Activated naive CD4-positive, alpha-beta T cell treated with anti-CD3 and anti-CD28 coated beads, Interleukin-2, amount 10 ng/mL, durations not matched to agents 7 days and 5 days (primary cell): ENCODE measurements at regions not wholly inside any gene's neighbourhood (a gene's known extent, or its start where the extent isn't known, plus 50 kb on each side); places are given as distances from the start of the nearest gene placed in this dataset.
"Not testable (repeated sequence)": the region's sequence is repeated elsewhere in the genome, so short reads cannot be mapped to it uniquely, and the experiment has no call there.

Source experiments
- CTCF ChIA-PET: fragments of 350-600 bp; sonication (Branson Sonifier 250); formaldehyde crosslinking; loops from one replicate; lab custom pipeline; 2021; ENCODE audit warnings: antibody characterized with exemption; lab: Charles Lee
- DNase-seq: peaks from one replicate; pipeline ENCODE4 v3.0.0-alpha.2; 2020
- H3K27ac Mint-ChIP-seq: one replicate; pipeline ENCODE4 v1.8.0; 2021; ENCODE audit warnings: mild to moderate bottlenecking, moderate library complexity, mixed read lengths
- H3K27me3 Mint-ChIP-seq: one replicate; pipeline ENCODE4 v1.8.0; 2021; ENCODE audit warnings: mild to moderate bottlenecking, mixed read lengths
- H3K36me3 Mint-ChIP-seq: one replicate; pipeline ENCODE4 v1.8.0; 2021; ENCODE audit warnings: mixed read lengths
- H3K4me1 Mint-ChIP-seq: one replicate; pipeline ENCODE4 v1.8.0; 2021; ENCODE audit warnings: mixed read lengths
- H3K4me3 Mint-ChIP-seq: one replicate; pipeline ENCODE4 v1.8.0; 2021; ENCODE audit warnings: mild to moderate bottlenecking, moderate library complexity, mixed read lengths
- H3K9me3 Mint-ChIP-seq: one replicate; pipeline ENCODE4 v1.8.0; 2021; ENCODE audit warnings: mixed read lengths

DNA sequence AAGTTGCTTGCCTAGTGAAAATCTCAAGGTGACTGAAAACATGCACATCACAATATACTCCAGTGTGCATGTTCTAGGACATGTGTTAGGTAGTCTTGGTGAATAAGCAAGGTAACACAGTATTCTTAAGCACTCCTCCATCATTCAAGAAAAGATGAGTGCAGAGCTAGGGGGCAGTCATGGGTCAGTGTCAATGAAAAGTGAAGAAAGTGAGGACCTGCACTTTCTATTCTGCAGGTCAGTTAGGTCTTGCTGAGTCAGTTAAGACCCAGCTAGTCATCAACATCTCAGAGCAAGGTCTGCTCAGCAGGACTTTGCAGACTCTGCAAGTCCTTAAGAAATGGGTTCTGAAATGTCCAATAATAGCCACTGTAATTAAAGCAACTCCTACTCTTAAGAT is 754.1 kb downstream of the TTLL7 start:
- H3K4me3 Mint-ChIP-seq, H3K27ac Mint-ChIP-seq, H3K27me3 Mint-ChIP-seq, H3K9me3 Mint-ChIP-seq, CTCF ChIA-PET, H3K36me3 Mint-ChIP-seq, DNase-seq, H3K4me1 Mint-ChIP-seq: not testable (repeated sequence)

DNA sequence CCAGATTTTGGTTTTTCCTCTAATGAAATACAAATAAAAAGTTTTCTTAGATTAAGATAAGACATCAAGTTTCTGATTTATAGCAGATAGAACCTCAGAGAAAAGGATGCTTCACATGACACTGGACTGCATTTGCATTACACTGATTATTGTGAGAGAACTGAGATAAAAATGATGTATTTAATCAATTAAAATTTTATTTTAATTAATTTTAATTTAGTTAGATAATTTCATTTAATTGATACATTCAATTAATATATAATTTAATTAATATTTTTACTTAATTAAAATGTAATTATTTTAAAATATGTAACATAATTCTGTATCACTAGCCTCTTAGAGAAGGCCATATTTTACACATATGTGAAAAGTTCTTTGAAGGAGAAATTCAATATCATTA is 759.4 kb downstream of the TTLL7 start:
- H3K27me3 Mint-ChIP-seq, H3K9me3 Mint-ChIP-seq, H3K27ac Mint-ChIP-seq, CTCF ChIA-PET, H3K4me1 Mint-ChIP-seq, H3K36me3 Mint-ChIP-seq, DNase-seq, H3K4me3 Mint-ChIP-seq: not testable (repeated sequence)

DNA sequence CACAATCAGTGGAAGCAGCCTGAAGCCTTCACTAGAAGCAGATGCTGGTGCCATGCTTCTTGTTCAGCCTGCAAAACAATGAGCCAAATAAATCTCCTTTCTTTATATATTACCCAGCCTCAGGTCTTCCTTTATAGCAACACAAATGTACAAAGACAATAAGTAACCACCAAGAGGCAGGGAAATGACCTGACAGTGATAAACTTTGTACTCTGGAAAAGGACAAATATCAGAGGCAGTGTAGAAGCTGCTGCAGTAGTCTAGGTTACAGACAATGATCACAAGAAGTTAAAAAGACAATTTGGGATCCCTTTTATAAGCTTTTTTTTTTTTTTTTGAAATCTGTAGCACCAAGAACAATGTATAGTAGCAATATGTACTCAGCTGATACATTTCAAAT is 760.3 kb downstream of the TTLL7 start:
- H3K4me3 Mint-ChIP-seq, H3K4me1 Mint-ChIP-seq, H3K36me3 Mint-ChIP-seq, CTCF ChIA-PET, H3K27ac Mint-ChIP-seq, H3K9me3 Mint-ChIP-seq, H3K27me3 Mint-ChIP-seq, DNase-seq: not testable (repeated sequence)

DNA sequence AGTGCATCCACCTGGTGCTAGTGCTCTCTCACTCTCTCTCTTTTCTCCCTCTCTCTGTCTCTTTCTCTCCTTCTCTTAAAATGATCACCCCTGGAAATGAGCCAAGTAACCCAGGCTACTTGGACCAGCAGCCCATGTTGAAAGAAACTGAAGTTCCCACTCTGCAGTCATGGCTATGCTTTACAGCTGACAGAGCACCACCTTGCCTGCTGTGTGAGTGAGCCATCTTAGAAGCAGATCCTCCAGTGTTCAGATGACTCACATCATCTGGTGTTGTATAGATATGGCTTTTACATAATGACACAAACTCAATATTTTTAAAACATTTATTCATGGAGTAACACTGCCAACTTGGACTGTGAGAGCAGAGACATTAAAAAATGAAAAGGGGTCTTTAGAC is 779.1 kb downstream of the TTLL7 start:
- H3K36me3 Mint-ChIP-seq, H3K4me3 Mint-ChIP-seq, H3K9me3 Mint-ChIP-seq, DNase-seq, H3K27me3 Mint-ChIP-seq, CTCF ChIA-PET, H3K4me1 Mint-ChIP-seq, H3K27ac Mint-ChIP-seq: not testable (repeated sequence)

DNA sequence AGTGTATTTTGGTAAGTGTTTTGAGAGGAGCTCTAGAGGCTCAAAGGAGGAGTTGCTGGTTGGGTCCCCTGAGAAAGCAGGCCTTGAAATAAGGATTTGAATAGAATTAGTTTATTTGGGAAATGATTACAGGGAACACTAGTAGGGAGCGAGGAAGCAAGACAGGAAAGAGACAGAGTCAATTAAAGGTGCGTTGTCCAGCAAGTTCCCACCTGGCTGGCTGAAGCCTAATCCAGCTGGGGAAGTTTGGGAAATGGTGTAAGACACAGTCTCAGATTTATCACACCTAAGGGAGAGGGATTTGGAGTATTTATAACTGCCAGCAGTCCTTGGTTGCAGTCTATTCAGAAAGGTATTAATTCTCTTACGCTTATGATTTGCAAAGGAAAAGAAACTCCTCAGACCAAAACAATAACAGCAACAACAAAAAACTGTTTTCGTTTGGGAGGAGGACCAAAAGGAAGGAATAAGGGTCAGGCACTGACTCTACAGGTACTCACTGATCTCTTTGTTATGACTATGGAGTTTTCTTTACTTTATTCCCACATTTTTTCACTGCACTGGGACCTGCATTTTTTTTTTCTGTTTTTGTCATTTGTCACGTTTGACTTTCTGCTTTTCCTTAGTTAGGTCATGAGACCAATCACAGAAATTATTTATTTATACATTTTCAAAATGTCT is 780.8 kb downstream of the TTLL7 start:
- CTCF ChIA-PET, H3K27me3 Mint-ChIP-seq, H3K36me3 Mint-ChIP-seq, H3K4me1 Mint-ChIP-seq, DNase-seq, H3K9me3 Mint-ChIP-seq, H3K27ac Mint-ChIP-seq, H3K4me3 Mint-ChIP-seq: not testable (repeated sequence)

DNA sequence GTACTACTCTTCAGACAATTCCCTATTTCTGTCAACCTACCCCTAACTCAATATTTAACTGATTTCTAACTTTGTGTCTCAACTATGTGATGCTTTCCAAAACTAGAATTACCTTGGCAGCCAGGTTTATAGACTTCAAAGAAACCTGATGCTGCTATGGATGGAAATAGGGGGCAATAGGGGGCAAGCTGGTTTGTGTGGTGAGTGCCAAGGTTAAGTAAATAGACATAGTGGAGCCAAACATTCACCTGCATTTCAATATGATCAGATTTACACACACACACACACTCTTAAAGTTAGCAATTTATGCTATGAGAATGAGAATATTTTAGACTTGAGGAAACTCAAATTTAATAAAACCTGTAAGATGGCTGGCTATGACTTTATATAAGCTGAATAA is 784.6 kb downstream of the TTLL7 start:
- H3K27me3 Mint-ChIP-seq, CTCF ChIA-PET, DNase-seq, H3K9me3 Mint-ChIP-seq, H3K36me3 Mint-ChIP-seq, H3K4me1 Mint-ChIP-seq, H3K27ac Mint-ChIP-seq, H3K4me3 Mint-ChIP-seq: not testable (repeated sequence)

DNA sequence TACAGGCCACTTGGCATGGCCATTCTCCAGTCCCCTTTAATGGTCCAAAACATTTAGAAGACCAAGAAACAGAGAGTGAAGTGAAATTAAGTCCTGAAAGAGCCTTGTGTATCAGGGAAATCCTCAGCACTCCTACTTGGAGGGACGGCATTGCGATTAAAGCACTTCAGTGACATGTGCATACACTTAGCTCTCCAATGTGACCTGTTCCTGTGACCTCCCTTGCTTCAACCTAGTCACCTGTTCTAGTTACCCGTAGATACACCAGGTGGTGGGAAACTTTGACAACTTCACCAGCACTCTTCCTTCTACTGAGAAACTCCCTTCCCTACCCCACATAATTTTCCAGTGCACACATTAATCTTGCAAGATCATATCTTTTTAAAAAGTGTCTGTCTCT is 785.3 kb downstream of the TTLL7 start:
- H3K36me3 Mint-ChIP-seq, CTCF ChIA-PET, H3K9me3 Mint-ChIP-seq: not testable (repeated sequence)

DNA sequence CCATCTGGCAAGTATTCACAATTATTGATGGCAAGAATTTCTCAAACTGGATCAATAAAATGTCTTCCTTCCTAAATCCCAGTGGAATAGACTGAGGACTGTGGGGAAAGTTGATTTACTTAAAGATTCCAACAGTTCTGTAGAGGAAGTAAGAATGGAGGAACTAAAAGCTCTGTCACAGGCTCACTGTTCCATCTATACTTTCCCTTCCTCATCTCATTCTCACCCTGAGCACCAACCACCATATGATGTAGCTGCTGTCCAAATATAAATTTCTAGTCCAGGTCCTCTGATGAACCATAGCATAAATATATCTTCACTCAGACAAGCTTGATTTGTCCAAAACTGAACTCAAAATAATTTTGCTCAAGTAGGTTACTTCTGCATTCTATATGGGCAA is 786.9 kb downstream of the TTLL7 start:
- not testable (repeated sequence) for H3K4me1 Mint-ChIP-seq, DNase-seq, H3K4me3 Mint-ChIP-seq, H3K27me3 Mint-ChIP-seq, H3K9me3 Mint-ChIP-seq, H3K36me3 Mint-ChIP-seq, H3K27ac Mint-ChIP-seq
- CTCF ChIA-PET = interaction anchor here (0.6 kb wide), 1 partner anchor 649 kb away, joined by 3 read pairs; no protein-coding TSS in a partner anchor

More for the DNA sequence above, 785.3 kb downstream of the TTLL7 start:
- H3K4me3 Mint-ChIP-seq, H3K27ac Mint-ChIP-seq, H3K4me1 Mint-ChIP-seq, H3K27me3 Mint-ChIP-seq, DNase-seq: not testable (repeated sequence)

DNA sequence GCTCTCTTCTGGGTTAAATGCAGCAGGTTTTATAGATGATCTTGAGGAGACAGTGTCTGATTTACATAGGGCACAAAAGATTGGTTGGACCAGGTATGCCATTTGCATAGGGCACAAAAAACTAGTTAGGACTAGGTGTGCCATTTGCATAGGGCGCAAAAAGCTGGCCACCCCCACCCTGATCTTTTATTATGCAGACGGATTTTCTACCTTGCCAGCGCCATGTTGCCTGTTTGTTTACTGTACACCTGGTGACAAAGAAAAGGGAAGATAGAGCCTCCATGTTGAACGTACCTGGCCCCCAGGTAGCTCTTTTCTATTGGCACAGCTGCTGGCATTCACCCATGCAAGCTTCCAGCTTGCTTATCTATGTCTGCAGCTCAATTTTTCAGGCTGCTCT is 790.4 kb downstream of the TTLL7 start:
- CTCF ChIA-PET, H3K36me3 Mint-ChIP-seq, H3K4me3 Mint-ChIP-seq: not testable (repeated sequence)

DNA sequence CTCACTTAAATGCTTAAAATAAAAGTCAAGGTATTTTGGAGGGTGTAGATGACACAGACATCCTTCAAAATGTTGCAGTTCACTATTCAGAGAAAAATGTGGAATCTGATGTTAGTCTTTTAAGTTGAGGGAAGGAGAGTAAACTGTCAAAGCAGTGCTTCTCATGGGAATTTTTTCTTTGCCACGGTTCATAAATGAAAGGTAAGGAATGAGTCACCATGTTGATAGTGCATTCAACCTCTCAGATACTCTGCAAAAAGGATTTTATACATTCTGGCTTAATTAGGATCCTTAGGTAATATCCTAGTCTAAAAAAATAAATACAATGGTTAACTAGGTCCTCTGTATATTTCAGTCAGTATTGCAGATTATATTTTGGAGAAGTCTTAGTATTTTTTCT is 804.3 kb downstream of the TTLL7 start:
- H3K9me3 Mint-ChIP-seq, DNase-seq, H3K4me3 Mint-ChIP-seq, H3K27ac Mint-ChIP-seq, H3K27me3 Mint-ChIP-seq, H3K4me1 Mint-ChIP-seq, CTCF ChIA-PET, H3K36me3 Mint-ChIP-seq: not testable (repeated sequence)

More for the DNA sequence above, 790.4 kb downstream of the TTLL7 start:
- DNase-seq, H3K27ac Mint-ChIP-seq, H3K27me3 Mint-ChIP-seq, H3K9me3 Mint-ChIP-seq, H3K4me1 Mint-ChIP-seq: not testable (repeated sequence)

DNA sequence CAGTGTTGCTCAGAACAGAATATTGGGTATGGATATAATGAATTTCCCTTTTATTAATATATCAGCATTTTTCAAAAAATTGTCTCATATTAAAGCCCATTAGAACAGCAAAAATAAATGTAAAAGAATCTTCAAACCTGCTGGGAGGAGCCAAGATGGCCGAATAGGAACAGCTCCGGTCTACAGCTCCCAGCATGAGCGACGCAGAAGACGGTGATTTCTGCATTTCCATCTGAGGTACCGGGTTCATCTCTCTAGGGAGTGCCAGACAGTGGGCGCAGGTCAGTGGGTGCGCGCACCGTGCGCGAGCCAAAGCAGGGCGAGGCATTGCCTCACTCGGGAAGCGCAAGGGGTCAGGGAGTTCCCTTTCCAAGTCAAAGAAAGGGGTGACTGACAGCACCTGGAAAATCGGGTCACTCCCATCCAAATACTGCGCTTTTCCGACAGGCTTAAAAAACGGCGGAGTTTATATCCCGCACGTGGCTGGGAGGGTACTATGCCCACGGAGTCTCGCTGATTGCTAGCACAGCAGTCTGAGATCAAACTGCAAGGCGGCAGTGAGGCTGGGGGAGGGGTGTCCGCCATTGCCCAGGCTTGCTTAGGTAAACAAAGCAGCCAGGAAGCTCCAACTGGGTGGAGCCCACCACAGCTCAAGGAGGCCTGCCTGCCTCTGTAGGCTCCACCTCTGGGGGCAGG is 816.8 kb downstream of the TTLL7 start:
- CTCF ChIA-PET, H3K27me3 Mint-ChIP-seq, H3K4me3 Mint-ChIP-seq, H3K9me3 Mint-ChIP-seq, DNase-seq, H3K4me1 Mint-ChIP-seq, H3K27ac Mint-ChIP-seq, H3K36me3 Mint-ChIP-seq: not testable (repeated sequence)

DNA sequence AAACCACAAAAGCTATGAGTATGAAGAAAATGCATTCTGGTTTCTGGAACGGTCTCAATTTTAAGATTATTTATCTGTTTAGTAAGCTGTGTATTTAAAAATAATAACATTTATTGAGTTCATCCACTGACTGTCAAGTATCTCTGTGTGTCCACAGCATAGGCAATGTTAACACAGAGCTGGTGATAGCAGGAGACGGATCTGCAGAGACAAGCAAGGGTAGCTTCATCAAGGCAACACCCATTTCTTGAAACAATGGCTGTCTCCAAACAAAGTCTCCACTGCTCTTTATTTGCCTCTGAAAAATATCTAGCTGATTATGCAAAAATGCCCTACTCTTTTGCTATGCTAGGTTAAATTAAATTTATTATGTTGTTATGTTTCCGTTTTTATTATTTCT is 818.3 kb downstream of the TTLL7 start:
- CTCF ChIA-PET, H3K27me3 Mint-ChIP-seq, DNase-seq, H3K4me1 Mint-ChIP-seq, H3K4me3 Mint-ChIP-seq, H3K27ac Mint-ChIP-seq, H3K36me3 Mint-ChIP-seq, H3K9me3 Mint-ChIP-seq: not testable (repeated sequence)

DNA sequence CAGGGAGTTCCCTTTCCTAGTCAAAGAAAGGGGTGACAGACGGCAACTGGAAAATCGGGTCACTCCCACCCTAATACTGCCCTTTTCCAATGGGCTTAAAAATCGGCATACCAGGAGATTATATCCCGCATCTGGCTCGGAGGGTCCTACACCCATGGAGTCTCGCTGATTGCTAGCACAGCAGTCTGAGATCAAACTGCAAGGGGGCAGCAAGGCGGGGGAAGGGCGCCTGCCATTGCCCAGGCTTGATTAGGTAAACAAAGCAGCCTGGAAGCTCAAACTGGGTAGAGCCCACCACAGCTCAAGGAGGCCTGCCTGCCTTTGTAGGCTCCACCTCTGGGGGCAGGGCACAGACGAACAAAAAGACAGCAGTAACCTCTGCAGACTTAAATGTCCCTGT is 831.3 kb downstream of the TTLL7 start:
- H3K36me3 Mint-ChIP-seq, H3K9me3 Mint-ChIP-seq, CTCF ChIA-PET, H3K4me1 Mint-ChIP-seq, DNase-seq, H3K4me3 Mint-ChIP-seq, H3K27me3 Mint-ChIP-seq, H3K27ac Mint-ChIP-seq: not testable (repeated sequence)

DNA sequence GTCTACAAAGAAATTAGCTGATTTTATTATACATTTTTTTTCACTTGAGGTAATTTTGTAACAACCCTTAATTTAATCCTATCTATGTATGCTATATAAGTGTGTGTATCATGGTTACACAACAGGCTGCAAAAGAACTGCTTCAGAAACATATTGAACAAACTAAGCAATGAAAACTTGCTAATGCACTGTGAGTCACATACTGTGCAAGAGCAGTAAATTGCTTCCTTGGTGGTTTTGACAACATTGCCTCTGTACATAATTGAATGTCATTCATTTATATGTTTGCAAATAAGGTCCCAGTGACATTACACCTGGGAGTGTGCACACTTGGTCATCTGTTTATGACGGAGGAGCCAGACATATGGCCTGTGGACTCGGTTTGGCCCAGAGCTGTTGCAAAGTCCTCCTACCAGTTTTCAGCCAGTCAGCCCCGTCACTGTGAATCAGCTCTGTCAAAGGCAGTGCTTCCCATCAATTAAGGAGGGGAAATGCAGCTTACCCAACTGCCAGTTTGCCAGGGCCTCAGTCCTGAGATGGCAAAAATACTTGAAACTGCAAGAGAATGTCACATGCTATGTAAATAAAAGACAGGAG is 835.0 kb downstream of the TTLL7 start:
- H3K4me1 Mint-ChIP-seq, H3K4me3 Mint-ChIP-seq, H3K36me3 Mint-ChIP-seq, H3K9me3 Mint-ChIP-seq, CTCF ChIA-PET, DNase-seq, H3K27me3 Mint-ChIP-seq, H3K27ac Mint-ChIP-seq: not testable (repeated sequence)

DNA sequence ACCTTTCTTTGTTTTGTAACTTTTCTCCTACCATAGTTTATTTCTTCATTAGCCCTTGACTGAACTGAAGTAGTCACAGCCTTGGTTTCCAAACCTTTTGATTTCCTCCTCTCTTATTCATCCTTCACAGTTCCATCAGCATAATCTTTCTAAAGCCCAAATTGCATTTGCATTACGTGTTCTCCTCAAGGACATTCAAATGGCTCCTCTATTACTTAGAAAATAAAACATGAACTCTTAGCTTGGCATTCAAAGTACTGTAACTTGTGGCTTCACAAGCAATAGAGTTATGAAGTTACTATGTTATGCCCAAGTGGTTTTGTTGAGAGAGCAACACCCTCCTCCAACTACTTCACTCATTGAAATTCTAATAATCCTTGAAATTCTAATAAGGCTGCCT is 840.0 kb downstream of the TTLL7 start:
- CTCF ChIA-PET, H3K9me3 Mint-ChIP-seq, H3K27ac Mint-ChIP-seq: not testable (repeated sequence)

More for the DNA sequence above, 840.0 kb downstream of the TTLL7 start:
- not testable (repeated sequence) for H3K27me3 Mint-ChIP-seq, H3K36me3 Mint-ChIP-seq, DNase-seq, H3K4me1 Mint-ChIP-seq, H3K4me3 Mint-ChIP-seq
